ENCODE measurements at regions not wholly inside any gene's neighbourhood (a gene's known extent, or its start where the extent isn't known, plus 50 kb on each side); places are given as distances from the start of the nearest gene placed in this dataset.
"Not testable (repeated sequence)": the region's sequence is repeated elsewhere in the genome, so short reads cannot be mapped to it uniquely, and the experiment has no call there.

- ChIA-PET POLR2A (no interaction called here), CTCF (no interaction called here)
- no peaks in the 10 kb centered on the region for H3K27me3 ChIP-seq (ENCODE audit: control insufficient read depth, insufficient read depth, low read length)
- TF ChIP-seq, protein P1, sequence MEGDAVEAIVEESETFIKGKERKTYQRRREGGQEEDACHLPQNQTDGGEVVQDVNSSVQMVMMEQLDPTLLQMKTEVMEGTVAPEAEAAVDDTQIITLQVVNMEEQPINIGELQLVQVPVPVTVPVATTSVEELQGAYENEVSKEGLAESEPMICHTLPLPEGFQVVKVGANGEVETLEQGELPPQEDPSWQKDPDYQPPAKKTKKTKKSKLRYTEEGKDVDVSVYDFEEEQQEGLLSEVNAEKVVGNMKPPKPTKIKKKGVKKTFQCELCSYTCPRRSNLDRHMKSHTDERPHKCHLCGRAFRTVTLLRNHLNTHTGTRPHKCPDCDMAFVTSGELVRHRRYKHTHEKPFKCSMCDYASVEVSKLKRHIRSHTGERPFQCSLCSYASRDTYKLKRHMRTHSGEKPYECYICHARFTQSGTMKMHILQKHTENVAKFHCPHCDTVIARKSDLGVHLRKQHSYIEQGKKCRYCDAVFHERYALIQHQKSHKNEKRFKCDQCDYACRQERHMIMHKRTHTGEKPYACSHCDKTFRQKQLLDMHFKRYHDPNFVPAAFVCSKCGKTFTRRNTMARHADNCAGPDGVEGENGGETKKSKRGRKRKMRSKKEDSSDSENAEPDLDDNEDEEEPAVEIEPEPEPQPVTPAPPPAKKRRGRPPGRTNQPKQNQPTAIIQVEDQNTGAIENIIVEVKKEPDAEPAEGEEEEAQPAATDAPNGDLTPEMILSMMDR (IDR thresholded peaks at IDR 0.05; ENCODE audit: insufficient read depth, low read depth, low read length) = no peak
- no peak overlapping the region for H3K4me3 ChIP-seq (ENCODE audit: low read depth, low read length)
- no peaks in the 10 kb centered on the region for H3K36me3 ChIP-seq (ENCODE audit: control insufficient read depth, insufficient read depth, low read length)
- peak; percentile 49 for DNase-seq (ENCODE audit: low read depth)
Measured at GRCh38 chr6:74597266-74597665, 608.6 kb downstream of the COL12A1 start.

DNA sequence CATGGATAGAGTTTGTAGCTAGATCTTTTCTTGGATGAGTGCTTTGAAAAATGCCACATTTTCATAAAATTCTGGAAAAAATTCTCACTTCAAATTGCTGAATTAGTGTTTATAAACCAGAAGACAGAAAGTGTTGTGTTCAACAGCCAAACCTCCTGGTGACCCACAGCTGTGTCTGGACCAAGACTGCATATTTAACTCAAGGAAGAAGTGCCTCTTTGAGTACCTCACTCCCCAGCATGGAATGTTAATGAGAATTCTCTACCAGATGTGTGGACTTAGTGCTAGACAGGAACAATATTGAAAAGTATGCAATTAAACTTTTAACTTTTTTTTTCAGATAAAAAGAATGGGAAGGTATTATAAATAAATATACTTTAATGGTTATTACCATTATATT is 609.3 kb downstream of the COL12A1 start:
- POLR2A ChIA-PET = no interaction called here
- peak; percentile 32 for DNase-seq (ENCODE audit: low read depth)
- Histone ChIP-seq H3K4me3 (ENCODE audit: low read depth, low read length) (no peak overlapping the region), H3K36me3 (ENCODE audit: control insufficient read depth, insufficient read depth, low read length) (no peaks in the 10 kb centered on the region), H3K27me3 (ENCODE audit: control insufficient read depth, insufficient read depth, low read length) (no peaks in the 10 kb centered on the region)
- CTCF ChIA-PET = interaction anchor here (1.2 kb wide), 1 partner anchor 10 kb away, joined by 3 read pairs; no protein-coding TSS in a partner anchor
- TF ChIP-seq, protein P1 (IDR thresholded peaks at IDR 0.05; ENCODE audit: insufficient read depth, low read depth, low read length) = no peak

DNA sequence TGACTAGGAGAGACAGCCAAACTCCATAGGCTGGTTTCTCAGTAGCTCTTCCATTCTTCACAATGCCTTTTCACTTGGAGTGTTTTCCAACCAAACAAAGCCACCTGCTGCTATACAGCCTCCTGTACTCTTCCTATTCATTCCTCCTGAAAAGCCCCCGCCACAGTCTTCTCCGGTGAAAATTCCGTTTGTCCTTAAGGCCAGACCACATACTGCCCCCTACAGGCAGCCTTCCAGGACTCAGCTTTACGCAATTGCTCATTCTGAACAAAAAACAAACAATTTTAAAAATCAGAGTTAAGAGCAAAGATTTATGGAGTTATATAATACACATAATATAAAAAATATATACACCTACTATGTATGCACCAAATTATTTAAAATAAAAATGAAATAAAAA is 611.5 kb downstream of the COL12A1 start:
- DNase-seq (ENCODE audit: low read depth); H3K4me3 ChIP-seq (ENCODE audit: low read depth, low read length); H3K27me3 ChIP-seq (ENCODE audit: control insufficient read depth, insufficient read depth, low read length); H3K36me3 ChIP-seq (ENCODE audit: control insufficient read depth, insufficient read depth, low read length); POLR2A ChIA-PET: not testable (repeated sequence)
- CTCF ChIA-PET = interaction anchor here (0.6 kb wide), 1 partner anchor 338 kb away, joined by 3 read pairs; no protein-coding TSS in a partner anchor

DNA sequence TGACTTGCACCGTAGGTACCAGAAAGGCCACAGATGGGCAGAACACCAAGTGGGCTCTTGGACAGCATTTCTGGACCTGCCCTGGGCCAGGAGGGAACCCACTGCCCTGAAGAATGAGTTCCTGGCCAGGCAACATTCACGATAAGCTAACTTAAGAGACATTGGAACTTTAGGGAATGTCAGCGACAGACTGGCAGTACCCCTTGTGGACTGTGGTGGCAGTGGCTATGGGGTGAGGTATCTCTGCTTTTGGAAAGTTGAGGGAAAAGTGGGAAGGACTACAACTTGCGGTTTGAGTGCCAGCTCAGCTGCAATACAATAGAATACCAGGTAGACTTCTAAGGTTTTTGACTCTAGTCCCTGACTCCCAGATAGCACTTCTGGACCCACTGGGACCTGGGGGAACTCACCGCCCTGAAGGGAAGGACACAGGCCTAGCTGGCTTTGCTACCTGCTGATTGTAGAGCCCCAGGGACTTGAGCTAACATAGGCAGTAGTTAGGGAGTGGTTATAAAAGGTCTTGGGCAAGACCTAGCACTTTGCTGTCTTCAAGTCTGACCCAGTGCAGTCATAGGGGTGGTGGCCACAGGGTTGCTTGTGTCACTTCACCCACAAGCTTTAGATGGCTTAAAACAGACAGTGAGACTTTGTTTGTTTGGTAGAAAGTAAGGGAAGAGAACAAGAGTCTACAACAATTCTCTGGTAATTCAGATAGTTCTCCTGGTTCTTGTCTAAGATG is 617.6 kb downstream of the COL12A1 start:
- Histone ChIP-seq H3K27me3 (ENCODE audit: control insufficient read depth, insufficient read depth, low read length) (no peaks in the 10 kb centered on the region), H3K36me3 (ENCODE audit: control insufficient read depth, insufficient read depth, low read length) (no peaks in the 10 kb centered on the region), H3K4me3 (ENCODE audit: low read depth, low read length) (no peak overlapping the region)
- ChIA-PET CTCF (no interaction called here), POLR2A (no interaction called here)
- TF ChIP-seq, protein P1 (IDR thresholded peaks at IDR 0.05; ENCODE audit: insufficient read depth, low read depth, low read length) = no peak
- no peak for DNase-seq (ENCODE audit: low read depth)

DNA sequence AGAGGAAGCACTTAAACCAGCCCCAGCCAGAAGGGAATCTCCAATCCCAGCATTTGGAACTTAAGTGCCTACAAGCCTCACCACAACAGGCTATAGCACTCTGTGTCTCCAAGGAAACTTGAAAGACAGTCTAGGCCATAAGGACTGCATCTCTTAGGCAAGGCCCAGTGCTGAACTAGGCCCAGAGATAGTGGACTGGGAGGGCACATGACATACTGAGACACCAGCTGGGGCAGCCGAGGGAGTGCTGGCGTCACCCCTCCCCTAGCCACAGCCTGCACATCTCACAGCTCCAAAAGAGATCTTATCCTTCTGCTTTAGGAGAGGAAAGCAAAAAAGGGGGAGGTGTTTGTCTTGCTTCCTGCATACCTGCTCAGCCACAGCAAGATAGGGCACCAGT is 618.5 kb downstream of the COL12A1 start:
- ChIA-PET POLR2A (no interaction called here), CTCF (interaction anchor here (0.6 to 0.9 kb wide), 2 partner anchors 9 to 514 kb away, joined by 3 read pairs; no protein-coding TSS in a partner anchor)
- DNase-seq (ENCODE audit: low read depth) = no peak
- H3K27me3 ChIP-seq (ENCODE audit: control insufficient read depth, insufficient read depth, low read length) = no peaks in the 10 kb centered on the region
- TF ChIP-seq, protein P1 (IDR thresholded peaks at IDR 0.05; ENCODE audit: insufficient read depth, low read depth, low read length) = no peak
- H3K36me3 ChIP-seq (ENCODE audit: control insufficient read depth, insufficient read depth, low read length) = no peaks in the 10 kb centered on the region
- H3K4me3 ChIP-seq (ENCODE audit: low read depth, low read length) = no peak overlapping the region

DNA sequence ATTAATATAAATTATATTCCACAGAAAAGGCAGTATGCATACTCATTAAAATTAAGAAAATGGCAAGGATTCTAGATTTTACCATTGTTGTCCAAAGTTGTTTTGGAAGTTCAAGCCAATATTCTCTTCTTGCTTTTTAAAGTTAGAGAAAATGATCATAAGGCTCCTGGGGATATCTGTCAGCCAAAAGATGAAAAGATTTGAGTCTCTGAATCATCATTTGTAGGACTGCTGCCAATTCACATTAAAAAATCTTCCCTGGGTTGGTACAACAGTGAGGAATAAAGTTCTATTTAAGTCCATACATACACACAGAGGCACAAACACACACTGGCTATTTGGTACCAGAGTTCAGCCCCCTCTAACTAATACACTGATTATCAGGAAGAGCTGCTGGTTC is 620.1 kb downstream of the COL12A1 start:
- Histone ChIP-seq H3K27me3 (ENCODE audit: control insufficient read depth, insufficient read depth, low read length) (no peaks in the 10 kb centered on the region), H3K4me3 (ENCODE audit: low read depth, low read length) (no peak overlapping the region), H3K36me3 (ENCODE audit: control insufficient read depth, insufficient read depth, low read length) (no peaks in the 10 kb centered on the region)
- POLR2A ChIA-PET = no interaction called here
- CTCF ChIA-PET = no interaction called here
- TF ChIP-seq, protein P1 (IDR thresholded peaks at IDR 0.05; ENCODE audit: insufficient read depth, low read depth, low read length) = no peak
- no peak for DNase-seq (ENCODE audit: low read depth)

All from BJ (cell line).